Ammon's horn (tissue), 1 donor: ENCODE measurements at regions not wholly inside any gene's neighbourhood (a gene's known extent, or its start where the extent isn't known, plus 50 kb on each side); places are given as distances from the start of the nearest gene placed in this dataset.

Experiments
- DNase-seq: peaks from one replicate; pipeline ENCODE4 v3.0.0-alpha.2; 2016; ENCODE audit warnings: low spot score

- DNase-seq, result peak; percentile 14
Measured at GRCh38 chr1:112264553-112264952, 131.5 kb upstream of the CTTNBP2NL start.

DNA sequence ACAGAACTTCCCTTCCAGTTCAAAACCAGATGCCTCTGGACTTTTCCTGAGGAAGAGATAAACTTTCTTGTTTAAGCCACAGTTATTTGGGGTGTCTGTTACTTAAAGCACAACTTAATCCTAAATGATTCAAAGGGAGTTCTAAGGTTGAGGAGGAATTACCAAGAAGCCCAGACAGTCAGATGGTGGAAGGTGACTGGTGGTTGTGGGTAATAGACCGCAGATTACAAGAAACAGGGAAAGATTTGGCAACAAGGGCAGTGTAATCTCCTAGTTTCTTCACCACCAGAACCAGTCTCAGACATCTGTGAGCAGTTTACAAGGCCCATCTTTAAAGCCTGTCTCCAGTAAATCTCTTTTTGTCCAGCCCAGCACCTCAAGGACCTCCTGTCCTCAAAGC, 130.1 kb upstream of the CTTNBP2NL start:
- DNase-seq, result no peak

DNA sequence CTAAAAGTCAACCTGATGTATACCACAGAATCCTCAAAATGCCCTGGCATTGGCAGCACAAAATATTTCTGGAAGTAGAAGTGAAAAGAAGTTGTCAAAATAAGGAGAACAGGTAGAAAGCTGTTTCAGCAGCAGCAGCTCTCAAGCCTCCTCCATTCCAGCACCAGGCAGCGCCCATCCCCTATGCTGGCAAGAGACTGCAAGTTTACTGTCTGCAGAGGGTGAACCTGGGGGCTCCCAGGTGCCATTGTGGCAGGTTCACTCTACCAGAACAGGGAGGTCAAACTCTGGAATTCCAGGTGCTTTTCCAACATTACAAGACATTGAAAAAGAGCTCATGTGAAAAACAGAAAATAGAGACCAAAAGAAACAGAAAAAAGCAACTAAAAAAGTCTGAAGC, 128.8 kb upstream of the CTTNBP2NL start:
- DNase-seq, result no peak

- DNase-seq, result peak; percentile 14
Measured at GRCh38 chr1:112267929-112268328, 128.1 kb upstream of the CTTNBP2NL start.

DNA sequence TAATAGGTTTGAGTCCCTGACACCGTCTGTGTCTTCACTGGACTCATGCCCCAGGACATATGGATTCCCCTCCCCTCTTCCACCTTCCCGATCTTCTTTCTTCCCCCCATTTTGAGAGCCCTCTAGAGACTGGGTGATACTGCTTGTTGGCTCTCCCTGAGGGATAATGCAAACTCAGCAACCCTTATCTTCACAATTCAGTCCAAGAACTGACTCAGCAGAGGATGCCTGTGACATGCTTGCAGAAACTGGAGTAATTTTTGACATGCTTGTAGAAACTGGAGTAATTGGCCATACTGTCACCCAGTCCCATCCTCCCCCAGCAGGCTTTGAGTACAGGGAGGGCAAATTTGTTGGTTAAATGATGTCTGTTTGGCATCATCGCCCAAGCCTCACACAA, 127.6 kb upstream of the CTTNBP2NL start:
- DNase-seq, result no peak

DNA sequence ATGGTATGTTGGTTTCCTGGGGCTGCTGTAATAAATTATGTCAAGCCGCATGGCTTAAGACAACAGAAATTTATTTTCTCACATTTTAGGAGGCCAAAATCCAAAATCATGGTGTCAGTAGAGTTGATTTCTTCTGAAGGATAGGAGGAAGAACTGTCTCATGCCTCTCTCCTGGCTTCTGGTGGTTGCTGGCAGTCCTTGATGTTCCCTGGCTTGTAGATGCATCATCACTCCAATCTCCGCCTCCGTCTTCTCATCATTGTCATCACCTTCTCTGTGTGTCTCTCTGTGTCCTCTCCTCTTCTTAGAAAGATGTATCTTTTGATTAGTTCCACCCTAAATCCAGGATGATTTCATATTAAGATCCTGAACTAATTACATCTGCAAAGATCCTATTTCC, 124.7 kb upstream of the CTTNBP2NL start:
- DNase-seq, result no peak

GRCh38 chr1:112272101-112272772, 123.8 kb upstream of the CTTNBP2NL start:
- no peak for DNase-seq

- DNase-seq, result no peak
Measured at GRCh38 chr1:112284796-112285195, 111.2 kb upstream of the CTTNBP2NL start.

- DNase-seq, result no peak
Measured at GRCh38 chr1:112285316-112285715, 110.7 kb upstream of the CTTNBP2NL start.

DNA sequence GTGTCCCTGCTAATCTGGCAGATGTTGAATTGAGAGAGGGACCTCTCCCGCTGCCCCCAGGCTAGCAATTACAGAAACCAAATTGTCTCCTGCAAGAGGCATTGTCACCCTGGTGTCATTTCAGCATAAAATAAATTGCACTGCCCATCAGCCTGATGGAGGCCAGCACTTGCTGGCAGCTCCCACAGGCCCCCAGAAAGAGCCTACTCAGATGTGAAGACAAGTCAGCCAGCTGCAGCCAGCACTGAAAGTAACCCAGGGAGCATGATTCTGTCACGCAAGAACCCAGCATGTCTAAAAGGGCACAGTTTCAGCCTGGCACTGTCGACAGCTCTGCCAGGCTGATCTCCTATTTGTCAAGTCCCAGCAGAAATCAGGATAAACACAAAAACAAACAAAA, 110.3 kb upstream of the CTTNBP2NL start:
- DNase-seq, result no peak

GRCh38 chr1:112296908-112297307, 99.1 kb upstream of the CTTNBP2NL start:
- DNase-seq, result no peak

- DNase-seq, result no peak
Measured at GRCh38 chr1:112297536-112297935, 98.5 kb upstream of the CTTNBP2NL start.

DNA sequence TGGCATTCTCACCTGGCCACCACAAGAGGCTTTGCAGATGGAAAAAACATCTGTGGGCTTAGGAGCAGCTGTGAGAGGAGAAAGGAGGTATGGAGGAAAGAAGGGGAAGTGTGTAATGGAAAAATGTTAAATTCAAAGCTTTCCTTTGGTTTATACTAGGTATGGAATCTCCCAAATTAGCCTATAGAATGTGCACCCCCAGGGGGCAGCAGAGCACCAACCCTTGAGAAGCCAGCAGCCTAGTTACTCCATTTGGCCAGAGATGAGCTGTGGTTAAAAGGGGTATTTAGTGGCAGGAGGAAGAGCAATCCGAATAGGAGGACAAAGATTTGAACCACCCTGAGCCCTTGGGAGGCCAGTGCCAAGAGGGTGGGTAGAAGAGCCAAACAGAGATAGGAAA, 97.5 kb upstream of the CTTNBP2NL start:
- no peak for DNase-seq

- no peak for DNase-seq
Measured at GRCh38 chr1:112304126-112304525, 91.9 kb upstream of the CTTNBP2NL start.

- no peak for DNase-seq
Measured at GRCh38 chr1:112304612-112305011, 91.4 kb upstream of the CTTNBP2NL start.

DNA sequence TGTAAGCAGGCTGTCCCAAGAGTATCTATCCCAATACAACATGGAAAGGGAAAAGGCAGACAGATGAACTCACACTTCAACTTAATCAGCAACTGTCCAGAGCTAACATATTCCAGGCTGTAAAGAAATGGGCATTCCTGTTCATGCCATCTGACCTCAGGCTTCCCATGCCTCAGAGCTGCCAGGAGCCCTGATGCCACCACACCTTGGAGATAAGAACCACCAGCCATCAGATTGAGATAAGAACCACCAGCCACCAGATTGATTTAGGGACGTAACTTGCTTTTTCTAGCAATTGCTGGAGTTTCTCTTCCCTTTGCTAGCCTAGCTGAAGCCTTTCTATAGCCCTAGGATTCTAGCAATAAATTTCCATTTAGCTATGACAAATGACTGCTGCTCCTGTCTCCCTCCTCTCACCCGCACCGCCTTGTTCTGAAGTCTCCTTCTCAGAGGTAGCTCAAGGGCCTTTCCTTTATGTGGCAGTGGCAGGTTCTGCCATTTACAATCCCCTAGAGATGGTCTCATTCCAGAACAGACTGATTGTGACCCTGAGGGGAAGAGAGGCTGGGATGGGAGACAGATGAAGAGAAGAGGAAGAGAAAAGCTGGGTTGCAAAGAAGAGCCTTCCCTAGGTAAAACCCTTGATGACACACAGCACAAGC, 88.0 kb upstream of the CTTNBP2NL start:
- no peak for DNase-seq

DNA sequence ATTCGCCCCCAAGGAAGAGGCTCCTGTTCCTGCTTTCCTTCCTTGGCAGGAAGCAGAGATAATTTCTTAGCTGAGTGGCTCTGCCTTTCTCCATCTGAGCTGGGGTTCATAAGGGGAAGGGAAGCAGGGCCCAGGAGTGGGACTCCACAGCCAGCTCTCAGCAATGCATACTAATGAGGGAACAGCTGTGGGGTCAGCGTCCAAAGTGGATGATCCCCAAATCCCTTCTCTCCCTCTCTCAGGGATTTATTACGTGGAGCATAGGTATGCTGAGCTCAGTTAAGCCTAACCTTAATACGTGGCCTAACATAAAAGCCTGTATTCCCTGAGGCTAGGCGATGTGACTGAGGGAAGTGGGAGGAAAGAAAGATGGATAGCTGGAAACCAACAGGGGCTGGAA, 87.3 kb upstream of the CTTNBP2NL start:
- no peak for DNase-seq

- no peak for DNase-seq
Measured at GRCh38 chr1:112309499-112309898, 86.5 kb upstream of the CTTNBP2NL start.

DNA sequence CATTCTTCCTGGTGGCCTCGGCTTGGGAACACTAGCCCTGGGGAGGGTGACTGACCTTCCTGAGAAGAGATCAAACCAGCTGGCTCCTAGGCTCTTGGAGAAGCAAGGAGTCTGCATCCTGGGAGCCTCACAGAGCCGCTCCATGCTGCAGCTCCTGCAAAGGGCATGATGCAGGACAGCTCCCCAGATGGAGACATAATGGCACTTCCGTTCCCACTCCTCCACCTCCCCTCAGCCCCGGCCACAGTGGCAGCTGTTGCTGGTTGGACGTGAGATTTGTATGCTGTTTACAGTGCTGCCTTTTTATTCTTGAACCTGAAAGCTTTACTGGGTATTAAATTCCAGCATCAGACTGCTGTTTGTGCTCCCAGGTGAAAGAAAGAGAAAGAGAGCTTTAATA, 83.7 kb upstream of the CTTNBP2NL start:
- DNase-seq, result no peak

DNA sequence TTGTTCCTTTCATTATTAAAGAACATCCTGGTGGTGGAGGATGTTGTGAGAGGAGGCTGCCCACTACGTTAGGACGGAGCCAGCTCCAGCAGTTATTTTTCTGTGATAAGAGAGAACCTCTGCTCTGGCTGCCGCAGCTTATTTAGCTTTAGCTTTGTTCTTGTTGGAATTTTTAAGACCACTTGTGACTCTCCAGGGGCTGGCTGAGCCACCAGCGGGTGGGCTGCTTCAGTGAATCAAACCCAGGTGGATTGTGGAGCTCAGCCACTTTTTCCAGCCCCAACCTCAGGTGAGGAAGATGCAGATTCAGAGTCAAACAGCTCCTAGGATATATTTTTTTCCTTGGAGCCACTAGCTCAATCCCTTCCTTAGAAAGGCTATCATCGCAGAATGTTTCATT, 83.1 kb upstream of the CTTNBP2NL start:
- DNase-seq, result no peak

DNA sequence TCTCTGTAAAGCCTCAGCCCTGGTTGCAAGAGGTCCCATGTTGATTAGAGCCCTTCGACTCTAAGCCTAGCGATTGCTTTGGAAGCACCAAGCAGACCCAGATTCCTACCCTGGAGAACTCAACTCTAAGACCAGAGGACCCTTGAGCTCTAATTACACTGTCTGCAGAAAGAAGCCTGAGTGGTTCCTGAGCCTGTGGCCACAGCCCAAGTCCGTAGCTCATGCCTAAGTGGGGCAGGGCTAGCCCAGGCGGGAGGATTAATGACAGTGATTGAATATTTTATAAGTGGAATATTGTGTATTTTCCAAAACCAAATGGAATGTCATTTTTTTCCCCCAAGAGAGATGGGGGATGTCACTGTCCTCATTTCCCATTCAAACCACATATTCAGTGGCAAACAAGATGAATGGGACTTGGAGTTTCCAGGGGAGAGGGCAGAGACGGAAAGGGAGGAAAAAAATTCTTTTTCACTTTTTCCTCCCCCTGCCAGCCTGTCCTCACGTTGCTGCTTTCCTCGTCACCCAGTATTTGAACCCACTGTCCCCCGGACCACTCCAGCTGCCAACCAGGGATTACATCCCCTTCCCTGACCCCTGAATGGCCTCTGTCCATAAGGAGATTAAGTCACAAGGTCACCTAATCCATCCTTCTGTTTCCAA, 79.6 kb upstream of the CTTNBP2NL start:
- no peak for DNase-seq

GRCh38 chr1:112317140-112317539, 78.9 kb upstream of the CTTNBP2NL start:
- DNase-seq, result no peak

DNA sequence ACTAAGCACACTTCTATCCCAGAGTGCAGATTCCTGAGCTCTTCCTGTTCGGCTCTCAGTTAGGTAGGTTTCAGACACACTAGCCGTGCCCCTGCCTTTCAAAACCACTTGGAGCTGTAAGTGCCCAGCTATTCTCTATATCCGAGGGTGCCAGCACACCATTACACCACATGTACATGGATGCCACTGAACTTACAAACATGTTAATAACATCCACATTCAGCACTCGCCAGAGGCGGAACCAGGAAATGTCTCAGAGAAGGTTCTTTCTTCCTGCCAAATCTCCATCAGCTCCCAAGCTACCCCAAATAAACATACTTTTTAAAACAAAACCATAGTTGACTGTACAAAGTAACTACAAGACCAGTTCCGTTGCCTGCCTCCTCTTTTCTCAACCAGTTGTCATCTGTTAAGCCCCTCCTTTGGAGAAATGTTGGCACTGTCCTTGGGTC, 78.4 kb upstream of the CTTNBP2NL start:
- DNase-seq, result no peak
